Omental fat pad (tissue), 3 donors: ENCODE measurements at regions not wholly inside any gene's neighbourhood (a gene's known extent, or its start where the extent isn't known, plus 50 kb on each side); places are given as distances from the start of the nearest gene placed in this dataset.

Source experiments
- ATAC-seq: fragments of 150-250 bp; one replicate; pipeline ENCODE4 v1.9.1; 2016; ENCODE audit warnings: mild to moderate bottlenecking, moderate library complexity; ENCODE audit not compliant: low FRiP score
- DNase-seq: peaks from one replicate; pipeline ENCODE4 v3.0.0-alpha.2; 2019; ENCODE audit warnings: low spot score
- CTCF ChIP-seq, 3 donors: fragments of 450-650 bp; IDR thresholded peaks; one replicate each; pipeline ENCODE4 v1.5.1; 2016 to 2017; ENCODE audit warnings: antibody characterized with exemption in 3 of 3, mild to moderate bottlenecking in 3 of 3, moderate library complexity in 2 of 3

- DNase-seq: no peak
- TF ChIP-seq CTCF (IDR thresholded peaks at IDR 0.05): no peak
- ATAC-seq: peak; percentile 73
Observed at GRCh38 chr4:153083447-153083947, 120.7 kb upstream of the TRIM2 start.

GRCh38 chr4:153084224-153084979, 119.8 kb upstream of the TRIM2 start:
- no peak for TF ChIP-seq CTCF (IDR thresholded peaks at IDR 0.05)
- no peak for ATAC-seq

GRCh38 chr4:153084980-153085630, 119.1 kb upstream of the TRIM2 start:
- DNase-seq (peak; percentile 84), ATAC-seq (peak; percentile 70)
- TF ChIP-seq CTCF (IDR thresholded peaks at IDR 0.05): peak in 2 of 3 donors; percentile 61 to 77

More at GRCh38 chr4:153084224-153084979, 119.8 kb upstream of the TRIM2 start:
- DNase-seq: no peak

GRCh38 chr4:153087671-153088194, 116.5 kb upstream of the TRIM2 start:
- DNase-seq: no peak
- no peak for TF ChIP-seq CTCF (IDR thresholded peaks at IDR 0.05)
- ATAC-seq: no peak

- DNase-seq: no peak
- TF ChIP-seq CTCF (IDR thresholded peaks at IDR 0.05): no peak
- no peak for ATAC-seq
Observed at GRCh38 chr4:153089742-153090141, 114.5 kb upstream of the TRIM2 start.

GRCh38 chr4:153090181-153090580, 114.1 kb upstream of the TRIM2 start:
- DNase-seq: no peak
- ATAC-seq: no peak
- no peak for TF ChIP-seq CTCF (IDR thresholded peaks at IDR 0.05)
